Nephron (organoid): ENCODE measurements at regions not wholly inside any gene's neighbourhood (a gene's known extent, or its start where the extent isn't known, plus 50 kb on each side); places are given as distances from the start of the nearest gene placed in this dataset.
"Not testable (repeated sequence)": the region's sequence is repeated elsewhere in the genome, so short reads cannot be mapped to it uniquely, and the experiment has no call there.

Experiments
- H3K27ac Mint-ChIP-seq, 3 experiments: 2 replicates each; pipeline ENCODE4 v1.8.0; 2020; ENCODE audit warnings: mixed read lengths in 3 of 3, mild to moderate bottlenecking in 2 of 3, moderate library complexity in 1 of 3
- H3K27me3 Mint-ChIP-seq: 2 replicates; pipeline ENCODE4 v1.8.0; 2021; ENCODE audit warnings: low read depth, mild to moderate bottlenecking, moderate library complexity, mixed read lengths
- H3K36me3 Mint-ChIP-seq: 2 replicates; pipeline ENCODE4 v1.8.0; 2020; ENCODE audit warnings: low read depth, mixed read lengths
- H3K4me1 Mint-ChIP-seq: 2 replicates; pipeline ENCODE4 v1.8.0; 2020; ENCODE audit warnings: mixed read lengths
- H3K4me3 Mint-ChIP-seq, 3 experiments: 2 replicates each; pipeline ENCODE4 v1.8.0; 2020; ENCODE audit warnings: mild to moderate bottlenecking in 3 of 3, mixed read lengths in 3 of 3, moderate library complexity in 2 of 3
- H3K9me3 Mint-ChIP-seq: 2 replicates; pipeline ENCODE4 v1.8.0; 2020; ENCODE audit warnings: mixed read lengths
- TF ChIP-seq, protein P1 (sequence below), 3 experiments: fragments of 200-600 bp; sonication (generic); IDR thresholded peaks; one replicate each; pipeline ENCODE4 v1.5.0; 2021; ENCODE audit warnings: antibody characterized with exemption in 3 of 3; ENCODE audit not compliant: unreplicated experiment in 3 of 3

DNA sequence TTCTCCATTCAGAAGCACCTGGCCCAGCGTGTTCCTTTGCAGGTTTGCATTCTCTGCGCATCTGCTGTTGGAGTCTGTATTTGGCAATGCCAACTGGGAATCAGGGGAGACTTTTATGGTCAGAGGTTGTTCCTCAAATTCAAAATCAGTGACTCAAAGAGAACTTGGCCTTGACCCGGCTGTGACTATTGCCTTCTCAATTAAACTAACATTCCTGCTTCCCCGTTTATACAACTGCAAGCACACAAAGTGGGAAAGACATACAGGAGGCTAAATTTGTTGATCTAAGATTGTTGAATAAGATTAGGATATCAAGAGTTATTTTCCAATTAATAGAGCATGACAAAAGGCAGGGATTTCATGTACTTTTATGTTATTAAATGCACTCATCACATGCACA, 402.4 kb upstream of the IRX2 start:
- Mint-ChIP-seq H3K27me3 (peaks cover 58% of the 10 kb centered on the region), H3K27ac (no peak overlapping the region), H3K4me1 (no peaks in the 10 kb centered on the region), H3K9me3 (no peaks in the 10 kb centered on the region), H3K36me3 (no peaks in the 10 kb centered on the region), H3K4me3 (no peak overlapping the region)
- TF ChIP-seq, protein P1, sequence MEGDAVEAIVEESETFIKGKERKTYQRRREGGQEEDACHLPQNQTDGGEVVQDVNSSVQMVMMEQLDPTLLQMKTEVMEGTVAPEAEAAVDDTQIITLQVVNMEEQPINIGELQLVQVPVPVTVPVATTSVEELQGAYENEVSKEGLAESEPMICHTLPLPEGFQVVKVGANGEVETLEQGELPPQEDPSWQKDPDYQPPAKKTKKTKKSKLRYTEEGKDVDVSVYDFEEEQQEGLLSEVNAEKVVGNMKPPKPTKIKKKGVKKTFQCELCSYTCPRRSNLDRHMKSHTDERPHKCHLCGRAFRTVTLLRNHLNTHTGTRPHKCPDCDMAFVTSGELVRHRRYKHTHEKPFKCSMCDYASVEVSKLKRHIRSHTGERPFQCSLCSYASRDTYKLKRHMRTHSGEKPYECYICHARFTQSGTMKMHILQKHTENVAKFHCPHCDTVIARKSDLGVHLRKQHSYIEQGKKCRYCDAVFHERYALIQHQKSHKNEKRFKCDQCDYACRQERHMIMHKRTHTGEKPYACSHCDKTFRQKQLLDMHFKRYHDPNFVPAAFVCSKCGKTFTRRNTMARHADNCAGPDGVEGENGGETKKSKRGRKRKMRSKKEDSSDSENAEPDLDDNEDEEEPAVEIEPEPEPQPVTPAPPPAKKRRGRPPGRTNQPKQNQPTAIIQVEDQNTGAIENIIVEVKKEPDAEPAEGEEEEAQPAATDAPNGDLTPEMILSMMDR (IDR thresholded peaks at IDR 0.05; ENCODE audit: unreplicated experiment in 3 of 3): no peak

DNA sequence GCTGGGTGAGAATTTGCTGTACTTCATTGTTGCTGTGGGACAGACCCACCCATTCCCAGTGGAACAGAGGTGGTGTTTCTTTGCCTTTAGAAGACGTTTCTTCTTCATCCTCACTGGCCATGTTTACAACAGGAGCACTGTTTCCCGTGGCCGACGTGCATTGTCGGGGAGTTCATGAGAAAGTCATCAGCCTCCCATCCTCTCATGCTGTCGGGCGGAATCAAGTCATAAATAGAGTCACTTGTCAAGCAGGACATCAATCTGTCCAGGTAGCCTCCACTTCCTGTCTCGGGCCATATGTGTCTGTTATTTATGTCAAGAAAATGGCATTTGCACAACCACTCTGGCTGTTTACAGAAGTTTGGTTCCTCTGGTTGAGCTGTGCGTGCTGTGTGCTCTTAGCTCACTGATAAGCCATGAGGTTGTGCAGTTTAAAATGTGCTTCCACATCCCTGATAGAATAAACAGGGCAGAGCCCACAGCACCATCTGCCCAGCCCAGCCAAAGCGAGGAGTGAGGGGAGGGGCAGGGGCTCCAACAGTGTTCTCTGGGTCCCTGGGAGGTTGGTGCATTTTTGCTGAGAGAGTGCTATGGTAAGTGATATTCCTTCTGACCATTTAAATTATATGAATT, 401.9 kb upstream of the IRX2 start:
- Mint-ChIP-seq H3K4me3 (no peak overlapping the region), H3K9me3 (peaks cover 3% of the 10 kb centered on the region), H3K27me3 (peaks cover 59% of the 10 kb centered on the region), H3K4me1 (no peaks in the 10 kb centered on the region), H3K36me3 (no peaks in the 10 kb centered on the region), H3K27ac (no peak overlapping the region)
- TF ChIP-seq, protein P1 (IDR thresholded peaks at IDR 0.05; ENCODE audit: unreplicated experiment in 3 of 3): no peak

DNA sequence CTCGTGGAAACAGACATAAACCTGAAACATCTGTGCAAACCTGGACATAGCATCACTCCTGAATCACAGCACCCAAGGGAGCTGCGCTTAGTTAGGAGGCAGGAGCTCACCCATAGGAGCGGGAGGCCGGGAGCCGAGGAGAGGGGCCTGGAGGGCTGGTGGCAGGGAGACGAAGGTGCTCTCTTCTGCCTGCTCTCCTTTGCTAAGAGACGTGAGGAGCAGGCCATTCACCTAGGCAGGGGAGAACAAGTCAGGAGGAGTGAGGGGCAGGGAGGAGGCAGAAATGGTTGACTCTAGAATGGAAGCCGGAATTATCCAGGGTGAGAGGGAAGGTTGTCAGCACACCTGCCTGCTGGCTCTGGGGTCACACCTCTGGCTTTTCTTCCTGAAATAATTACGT, 398.4 kb upstream of the IRX2 start:
- Mint-ChIP-seq H3K27ac (no peak overlapping the region), H3K9me3 (peaks cover 5% of the 10 kb centered on the region), H3K36me3 (no peaks in the 10 kb centered on the region), H3K4me3 (no peak overlapping the region), H3K27me3 (peaks cover 47% of the 10 kb centered on the region), H3K4me1 (no peaks in the 10 kb centered on the region)
- TF ChIP-seq, protein P1 (IDR thresholded peaks at IDR 0.05; ENCODE audit: unreplicated experiment in 3 of 3): no peak

DNA sequence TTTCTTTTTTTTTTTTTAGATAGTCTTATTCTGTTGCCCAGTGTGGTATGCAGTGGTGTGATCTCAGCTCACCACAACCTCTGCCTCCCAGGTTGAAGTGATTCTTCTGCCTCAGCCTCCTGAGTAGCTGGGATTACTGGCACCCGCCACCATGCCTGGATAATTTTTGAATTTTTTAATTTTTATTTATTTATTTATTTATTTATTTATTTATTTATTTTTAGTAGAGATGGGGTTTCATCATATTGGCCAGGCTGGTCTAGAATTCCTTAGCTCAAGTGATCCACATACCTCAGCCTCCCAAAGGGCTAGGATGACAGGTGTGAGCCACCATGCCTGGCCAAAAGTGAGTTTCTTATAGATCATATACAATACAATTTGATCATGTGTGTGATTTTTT, 395.9 kb upstream of the IRX2 start:
- not testable (repeated sequence) for H3K36me3 Mint-ChIP-seq, H3K9me3 Mint-ChIP-seq, H3K4me1 Mint-ChIP-seq, H3K4me3 Mint-ChIP-seq, H3K27ac Mint-ChIP-seq
- H3K27me3 Mint-ChIP-seq: peaks cover 27% of the 10 kb centered on the region

DNA sequence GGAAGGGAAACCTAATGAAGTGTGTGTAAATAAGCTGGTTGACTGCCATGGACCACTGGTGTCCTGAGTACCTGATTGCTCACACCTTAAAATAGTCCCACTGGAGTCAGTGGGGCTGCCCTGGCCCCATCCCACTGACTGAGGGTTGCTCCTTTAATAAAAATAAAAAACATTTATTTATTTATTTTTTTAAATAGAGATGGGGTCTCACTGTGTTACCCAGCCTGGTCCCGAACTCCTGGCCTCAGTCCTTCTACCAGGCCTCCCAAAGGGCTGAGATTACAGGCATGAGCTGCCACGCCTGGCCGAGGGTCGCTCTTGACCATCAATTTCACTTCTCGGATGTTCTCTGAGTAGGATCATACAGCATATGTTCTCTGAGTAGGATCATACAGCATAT, 394.2 kb upstream of the IRX2 start:
- Mint-ChIP-seq H3K4me3 (no peak overlapping the region), H3K9me3 (peaks cover 5% of the 10 kb centered on the region), H3K4me1 (no peaks in the 10 kb centered on the region), H3K27me3 (peaks cover 13% of the 10 kb centered on the region), H3K27ac (no peak overlapping the region), H3K36me3 (no peaks in the 10 kb centered on the region)
- TF ChIP-seq, protein P1 (IDR thresholded peaks at IDR 0.05; ENCODE audit: unreplicated experiment in 3 of 3): no peak

DNA sequence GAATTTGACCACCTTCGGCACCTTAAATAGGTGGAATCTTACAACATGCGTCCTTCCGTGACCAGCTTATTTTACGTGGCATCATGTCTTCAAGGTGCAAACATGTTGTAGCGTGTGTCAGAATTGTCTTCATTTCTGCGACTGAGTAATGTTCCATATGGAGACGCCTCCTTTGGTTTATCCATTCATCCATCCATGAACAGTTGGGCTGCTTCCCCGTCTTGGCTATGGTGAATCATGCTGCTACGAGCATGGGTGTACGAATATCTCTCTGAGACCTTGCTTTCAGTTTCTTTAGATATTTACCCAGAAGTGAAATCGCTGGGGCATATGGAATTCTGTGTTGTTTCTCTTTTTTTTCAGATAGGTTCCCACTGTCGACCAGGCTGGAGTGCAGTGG, 391.9 kb upstream of the IRX2 start:
- peaks cover 2% of the 10 kb centered on the region for H3K9me3 Mint-ChIP-seq
- H3K27me3 Mint-ChIP-seq: peaks cover 16% of the 10 kb centered on the region
- H3K27ac Mint-ChIP-seq: no peak overlapping the region
- TF ChIP-seq, protein P1 (IDR thresholded peaks at IDR 0.05; ENCODE audit: unreplicated experiment in 3 of 3): no peak
- H3K4me3 Mint-ChIP-seq: no peak overlapping the region
- H3K4me1 Mint-ChIP-seq: no peaks in the 10 kb centered on the region
- H3K36me3 Mint-ChIP-seq: no peaks in the 10 kb centered on the region
